NCI-H524 treated with DMSO at 0.1 percent for 48 hours (cell line): ENCODE measurements at regions not wholly inside any gene's neighbourhood (a gene's known extent, or its start where the extent isn't known, plus 50 kb on each side); places are given as distances from the start of the nearest gene placed in this dataset.

Source experiments
- DNase-seq: peaks from one replicate; lab custom pipeline; 2025; lab: John Stamatoyannopoulos, UW

DNA sequence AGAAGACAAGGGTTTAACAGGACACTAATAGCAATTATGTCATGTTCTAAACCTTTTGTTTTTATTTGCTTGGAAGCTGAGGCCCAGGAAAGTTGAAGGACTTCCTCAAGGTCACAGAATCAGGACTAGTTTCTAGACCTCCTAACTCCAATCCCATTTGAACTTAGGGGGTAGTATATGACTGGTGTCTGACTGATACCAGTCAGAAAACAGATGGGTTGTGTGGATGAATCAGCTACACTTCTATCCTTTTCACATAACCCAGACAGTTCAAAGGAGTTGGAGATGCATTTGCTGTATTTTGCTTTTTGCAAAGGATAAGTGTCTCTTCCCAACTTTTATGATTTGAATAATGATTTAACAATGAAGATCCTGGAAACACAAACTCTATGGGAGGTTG, 322.5 kb downstream of the HLX start:
- DNase-seq, result no peak

DNA sequence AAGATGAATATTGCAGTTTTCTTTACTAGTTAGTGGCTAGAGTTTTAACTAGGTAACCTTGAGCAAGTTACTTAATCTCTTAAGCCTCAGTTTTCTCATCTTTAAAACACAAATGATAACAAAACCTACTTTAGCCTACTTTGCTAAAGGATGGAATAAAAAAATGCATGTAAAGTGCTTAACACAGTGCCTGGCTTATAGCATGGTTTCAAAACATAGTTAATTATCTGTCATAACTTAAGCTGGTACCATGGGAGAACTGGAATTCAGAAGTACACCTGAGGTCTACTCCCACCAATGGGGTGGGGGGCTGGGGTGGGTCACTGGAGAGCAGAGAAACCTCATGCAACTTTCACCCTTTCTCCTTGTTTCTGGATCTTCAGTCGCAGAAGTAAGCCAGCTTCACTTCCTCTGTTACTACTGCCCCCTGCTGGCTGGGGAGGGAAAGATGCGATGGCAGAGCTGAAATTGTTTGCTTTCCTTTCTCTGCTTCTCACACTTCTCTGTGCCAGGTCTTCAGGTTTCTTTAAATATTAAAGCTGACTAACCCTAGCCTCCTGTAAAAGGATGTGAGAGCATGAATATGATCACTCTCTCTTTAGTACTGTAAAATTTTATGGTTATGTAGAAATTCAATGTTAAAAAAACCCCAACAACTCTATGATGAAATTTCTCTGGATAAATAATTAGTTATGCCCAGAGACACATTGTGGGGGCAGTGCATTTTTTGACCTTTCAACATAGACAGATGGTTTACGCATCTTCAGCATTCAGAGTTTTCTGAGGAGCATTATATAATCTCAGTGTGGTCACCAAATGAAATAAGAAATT, 324.2 kb downstream of the HLX start:
- no peak for DNase-seq

DNA sequence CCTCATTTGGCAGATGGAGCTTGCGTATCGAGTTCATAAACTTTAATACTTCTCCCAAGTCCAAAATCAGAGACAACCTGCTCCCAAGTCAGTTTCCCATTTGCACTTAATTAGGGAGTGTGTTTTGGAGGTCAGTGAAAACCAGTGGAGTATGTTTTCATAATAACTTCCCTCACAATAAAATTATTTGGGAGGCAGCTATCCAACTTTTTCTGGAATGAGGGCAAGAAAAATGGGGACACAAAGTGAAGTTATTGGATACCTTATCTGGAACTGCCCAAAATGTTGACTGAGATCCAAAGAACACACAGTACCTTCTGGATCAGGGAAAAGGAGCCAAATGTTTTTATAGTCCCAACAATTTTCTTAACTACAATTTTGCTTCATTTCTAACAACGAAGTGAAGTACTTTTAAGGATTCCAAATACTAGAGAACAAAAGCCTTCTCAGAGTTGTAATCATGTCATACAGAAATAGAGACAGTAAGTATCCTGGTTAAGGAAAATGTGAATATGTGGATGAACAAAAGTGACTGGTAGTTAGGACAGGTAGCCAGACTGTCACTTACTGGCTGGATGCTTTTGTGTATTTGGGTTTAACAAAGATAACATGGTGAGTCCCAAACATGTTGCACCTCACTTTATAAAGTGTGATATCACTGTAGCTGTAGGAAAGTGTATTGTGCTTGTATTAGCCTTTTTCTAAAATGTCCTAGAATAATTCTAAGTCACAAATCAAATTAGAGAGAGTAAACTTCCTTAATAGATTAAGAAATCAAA, 325.0 kb downstream of the HLX start:
- DNase-seq, result no peak

DNA sequence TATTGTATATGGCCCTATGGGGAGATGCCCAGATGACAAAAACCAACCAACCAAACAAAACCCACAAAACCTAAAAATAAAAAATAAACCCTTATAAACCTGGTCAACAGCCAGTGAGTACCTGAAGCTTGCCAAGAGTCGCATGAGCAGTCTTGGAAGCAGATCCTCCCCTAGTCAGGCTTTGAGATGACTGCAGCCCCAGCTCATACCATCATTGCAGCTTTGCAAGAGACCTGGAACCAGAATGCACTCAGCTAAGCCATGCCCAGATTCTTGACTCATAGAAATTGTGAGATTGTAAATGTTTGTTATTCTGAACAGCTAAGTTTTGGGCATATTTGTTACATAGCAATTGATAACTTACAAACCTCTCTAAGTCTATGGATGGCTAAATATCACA, 326.8 kb downstream of the HLX start:
- no peak for DNase-seq

DNA sequence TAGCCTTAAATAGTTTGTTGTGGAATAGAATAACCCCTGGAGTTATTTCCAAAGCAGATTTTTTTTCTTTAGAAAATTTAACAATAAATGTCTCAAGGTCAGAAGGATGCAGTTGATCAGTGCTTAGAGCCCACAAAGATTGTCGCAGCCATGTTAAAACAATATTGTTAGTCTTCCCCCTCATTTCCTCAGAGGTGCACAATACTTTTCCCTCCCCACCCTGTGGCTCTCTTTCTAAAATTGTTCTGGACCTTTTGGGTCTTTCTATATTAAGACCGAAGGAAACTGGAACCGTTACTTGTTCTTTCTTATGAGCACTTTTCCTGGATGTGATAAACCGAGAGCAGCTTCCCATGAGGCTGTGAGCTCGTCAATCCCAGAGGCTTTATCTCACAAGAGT, 333.7 kb downstream of the HLX start:
- DNase-seq, result no peak

DNA sequence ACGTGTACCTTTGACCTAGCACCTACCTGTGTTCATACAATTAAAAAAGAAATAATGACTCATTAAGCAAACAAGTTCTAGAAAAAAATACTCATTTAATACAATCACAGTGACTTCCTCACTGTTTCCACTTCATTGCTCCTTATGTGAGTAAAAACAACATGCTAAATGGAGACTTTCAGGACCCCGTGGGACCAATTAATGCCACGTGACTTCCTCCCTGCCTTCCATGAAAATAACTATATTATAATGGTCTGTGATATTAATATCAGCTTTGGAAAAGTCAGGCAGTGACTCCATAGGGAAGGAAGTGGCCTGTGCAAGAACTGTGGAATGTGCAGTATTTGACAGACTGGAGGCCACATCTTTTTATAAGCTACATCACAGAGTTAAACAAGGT, 337.8 kb downstream of the HLX start:
- no peak for DNase-seq

DNA sequence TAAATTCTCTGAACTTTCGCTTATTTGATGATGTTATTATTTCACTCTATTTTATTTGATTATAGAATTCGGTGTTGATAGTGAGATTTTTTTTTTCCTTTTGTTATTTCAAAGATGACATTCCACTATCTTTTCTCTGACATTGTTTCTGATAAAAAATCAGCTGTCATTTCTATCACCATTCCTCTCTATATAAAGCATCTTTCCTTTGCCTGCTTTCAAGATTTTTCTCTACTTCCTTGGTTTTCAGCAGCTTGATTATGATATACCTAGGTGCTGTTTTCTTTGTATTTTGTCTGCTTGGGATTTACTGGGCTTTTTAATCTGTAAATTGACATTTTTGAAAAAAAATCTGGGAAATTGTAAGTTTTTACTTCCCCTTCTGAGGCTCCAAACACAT, 344.0 kb downstream of the HLX start:
- no peak for DNase-seq

DNA sequence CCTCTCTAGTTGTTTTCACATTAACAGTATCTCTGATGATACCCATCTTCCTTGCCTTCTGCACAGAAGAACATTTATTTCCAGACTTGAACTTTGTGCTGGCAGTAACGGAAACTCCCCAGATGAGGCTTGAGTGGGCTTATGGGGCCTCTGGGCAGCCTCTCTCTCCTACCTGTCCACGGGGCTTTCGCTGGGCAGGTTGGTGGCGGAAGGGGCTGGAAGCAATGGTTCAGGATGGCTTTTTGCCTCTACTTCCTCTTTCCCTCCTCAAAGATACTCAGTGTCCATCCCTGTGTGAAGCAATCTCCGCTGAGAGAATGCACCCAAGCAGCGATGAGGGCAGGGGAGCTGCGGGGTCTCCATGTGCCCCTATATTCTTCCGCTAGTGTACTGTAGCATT, 348.2 kb downstream of the HLX start:
- DNase-seq, result no peak

DNA sequence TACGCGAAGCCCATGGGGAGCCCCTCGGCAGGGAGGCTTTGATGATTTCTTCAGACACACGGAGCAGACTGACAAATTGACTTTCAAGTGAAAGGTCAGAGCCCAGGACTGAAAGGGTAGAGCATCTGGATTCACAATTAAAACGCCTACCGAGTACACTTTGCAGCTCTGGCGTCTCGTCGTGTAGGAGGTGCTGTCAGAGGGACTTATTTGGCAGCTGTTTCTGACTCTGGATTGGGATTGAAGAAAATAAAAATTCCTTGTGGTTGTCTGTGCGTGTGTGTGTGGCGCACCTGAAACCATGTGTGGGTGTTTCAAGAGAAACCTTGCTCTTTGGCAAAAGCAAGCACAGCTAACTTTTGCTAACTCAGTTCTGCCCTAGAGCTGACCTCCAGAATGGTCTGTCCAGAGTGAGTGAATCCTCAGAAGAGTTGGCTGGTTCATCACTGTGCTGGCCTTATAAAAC, 348.7 kb downstream of the HLX start:
- no peak for DNase-seq

DNA sequence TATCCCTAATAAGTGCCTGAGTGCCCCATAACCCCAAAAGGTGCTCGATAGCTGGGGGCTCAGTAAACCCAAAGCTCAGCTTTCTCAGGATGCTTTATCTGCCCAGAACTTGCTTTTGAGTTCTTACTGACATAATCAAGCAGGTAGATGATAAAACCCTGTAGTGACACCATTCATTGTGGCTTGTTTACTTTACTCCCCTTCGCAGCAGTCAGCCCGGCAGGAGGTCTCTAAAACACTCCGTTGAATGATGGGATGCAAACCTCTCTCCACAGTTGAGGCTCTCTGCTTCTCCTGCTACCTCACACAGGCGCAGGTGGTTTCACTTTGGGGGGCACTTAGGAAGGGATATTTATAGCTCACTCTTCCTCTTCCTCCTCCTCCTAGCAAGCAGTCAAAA, 349.4 kb downstream of the HLX start:
- DNase-seq, result no peak

DNA sequence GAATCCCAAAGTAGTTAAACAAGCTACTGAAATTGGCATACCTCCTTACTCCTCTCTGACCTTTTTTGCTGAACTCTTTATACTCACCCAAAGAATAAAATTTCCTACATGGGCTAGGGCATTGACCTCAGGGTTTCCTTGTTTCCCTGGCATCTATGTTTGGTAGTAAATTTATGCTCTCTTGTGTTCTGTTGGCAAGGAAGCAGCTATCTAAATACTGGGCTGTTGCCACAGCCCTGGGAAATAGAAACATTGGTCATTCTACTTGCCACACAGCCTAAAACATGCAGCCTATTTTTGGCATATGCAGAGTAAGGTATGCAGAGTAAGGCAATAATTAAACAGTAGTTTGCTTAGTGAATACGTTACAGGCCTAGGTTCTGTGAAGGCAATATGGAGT, 351.4 kb downstream of the HLX start:
- DNase-seq, result no peak

DNA sequence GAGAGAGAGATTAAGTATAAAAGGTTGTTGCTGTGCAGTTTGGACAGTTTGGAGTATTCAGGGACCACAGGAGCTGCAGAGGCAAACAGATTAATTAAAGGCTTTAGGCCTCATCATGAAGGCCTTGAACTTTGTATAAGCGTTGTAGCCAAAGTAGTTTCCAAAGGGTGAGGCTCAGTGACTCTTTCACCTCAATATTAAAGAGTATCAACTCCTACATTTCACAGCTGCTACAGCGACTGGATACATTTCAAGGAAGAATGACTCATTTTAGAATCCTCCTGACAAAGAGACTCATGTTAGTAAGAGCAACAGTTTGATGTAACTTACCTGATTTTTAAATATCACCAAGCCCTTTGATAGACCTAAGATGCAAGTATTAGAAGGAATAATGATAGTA, 355.5 kb downstream of the HLX start:
- no peak for DNase-seq

DNA sequence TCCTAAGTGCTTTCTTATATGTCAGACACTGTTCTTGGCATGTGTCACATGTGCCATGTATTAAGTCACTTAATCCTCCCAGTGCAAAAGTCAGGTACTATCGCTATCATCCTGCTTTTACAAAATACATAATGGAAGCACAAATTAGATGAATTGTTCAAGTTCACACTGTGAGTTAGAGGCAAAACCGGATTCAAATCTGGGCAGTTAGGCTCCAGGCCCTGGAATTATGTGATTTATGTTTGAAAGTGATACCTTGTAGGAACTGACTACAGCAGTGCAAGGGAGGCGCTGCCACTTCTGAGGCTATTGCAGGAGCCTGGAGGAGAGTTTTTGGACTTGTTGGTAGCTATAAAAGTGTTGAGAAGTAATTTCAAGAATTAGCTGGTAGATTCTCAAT, 358.3 kb downstream of the HLX start:
- DNase-seq, result no peak

DNA sequence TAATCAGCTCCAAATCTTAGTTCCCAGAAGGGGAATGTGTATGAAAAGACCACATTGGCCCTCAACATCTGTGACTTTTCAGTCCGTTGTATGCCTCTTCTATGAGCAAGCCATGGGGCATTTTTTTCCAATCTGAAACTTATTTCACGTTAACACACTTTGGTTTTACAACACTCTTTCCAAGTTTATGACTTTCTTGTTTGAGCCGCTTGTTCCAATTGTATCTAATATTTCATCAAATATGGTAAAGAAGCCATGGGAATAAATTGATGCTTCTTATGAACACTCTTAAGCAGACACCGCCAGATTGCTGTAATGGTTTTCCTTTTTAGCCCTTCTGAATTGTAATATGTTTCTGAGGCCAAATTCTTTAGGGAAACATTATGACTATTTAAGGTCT, 359.9 kb downstream of the HLX start:
- DNase-seq, result no peak

DNA sequence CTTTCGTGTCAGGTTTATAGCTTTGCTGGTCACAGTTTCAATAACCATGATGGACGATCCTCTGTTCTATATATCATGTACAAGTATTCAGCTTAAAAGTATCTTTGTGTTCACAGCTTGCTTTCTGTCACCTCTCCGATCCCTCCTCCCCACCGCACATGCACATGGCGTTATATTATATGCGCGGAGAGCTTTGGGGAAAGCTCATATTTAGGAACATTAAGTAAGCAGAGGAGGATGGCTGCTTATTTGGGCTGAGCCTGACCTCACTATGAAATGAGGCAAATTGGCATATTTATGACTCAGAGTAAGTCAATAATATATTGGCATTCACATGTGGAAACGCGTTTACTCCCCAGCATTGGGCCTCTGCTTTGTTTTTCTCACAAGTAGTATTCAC, 360.5 kb downstream of the HLX start:
- no peak for DNase-seq

DNA sequence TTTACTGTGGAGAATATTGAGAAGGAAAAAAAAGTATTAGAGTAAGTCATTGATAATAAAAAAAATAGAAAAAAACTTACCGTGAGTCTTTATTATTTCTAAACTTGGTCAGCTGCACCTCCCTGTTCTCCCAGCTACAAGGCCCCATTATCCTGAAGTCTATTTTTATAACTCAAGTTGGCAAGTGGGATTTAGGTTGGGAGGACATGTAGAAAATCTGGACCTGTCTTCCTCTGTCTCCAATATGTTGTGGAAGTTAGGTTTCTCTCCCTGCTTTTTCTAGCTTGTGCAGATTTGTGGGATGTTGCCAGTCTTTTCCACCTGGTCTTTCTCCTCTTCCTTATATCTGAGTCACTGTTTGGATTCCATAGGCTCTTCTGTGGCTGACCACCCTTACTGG, 361.4 kb downstream of the HLX start:
- DNase-seq, result no peak

DNA sequence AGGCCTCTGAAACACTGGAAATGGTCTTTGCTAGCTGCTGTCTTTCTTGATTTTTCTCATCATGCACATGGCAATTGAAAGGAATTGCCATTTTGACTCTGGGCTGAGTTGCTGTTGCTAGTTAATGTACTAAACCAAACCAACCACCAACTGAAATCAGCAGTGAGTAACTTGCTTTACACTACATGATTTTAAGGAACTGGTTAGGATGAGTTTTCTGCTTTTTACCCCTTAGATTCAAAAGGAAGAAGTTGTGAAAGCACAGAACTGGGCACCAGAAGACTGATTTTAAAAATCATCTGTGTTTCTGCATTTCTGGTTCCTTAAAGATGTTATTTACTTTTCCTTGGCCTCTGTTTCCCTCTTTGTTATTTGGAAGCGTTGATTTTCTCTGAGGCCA, 361.9 kb downstream of the HLX start:
- no peak for DNase-seq

DNA sequence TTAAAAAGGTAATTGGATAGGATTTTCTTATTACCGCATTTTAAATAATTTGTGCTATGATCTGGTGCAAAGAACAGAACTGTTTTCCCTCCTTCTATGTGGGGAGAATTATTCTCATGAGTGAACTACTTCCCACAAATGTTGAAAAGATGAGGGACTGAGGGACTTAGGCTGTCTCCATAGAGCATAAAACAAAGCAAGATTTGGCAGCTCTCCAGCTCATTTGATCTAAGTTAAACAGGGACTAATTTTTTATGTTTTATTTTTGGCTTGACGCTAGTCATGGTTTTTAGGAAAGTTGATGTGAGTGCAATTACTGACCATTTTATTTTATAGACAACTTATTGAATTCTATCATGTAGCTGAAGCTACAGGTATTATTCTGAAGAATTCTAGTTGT, 362.3 kb downstream of the HLX start:
- no peak for DNase-seq

DNA sequence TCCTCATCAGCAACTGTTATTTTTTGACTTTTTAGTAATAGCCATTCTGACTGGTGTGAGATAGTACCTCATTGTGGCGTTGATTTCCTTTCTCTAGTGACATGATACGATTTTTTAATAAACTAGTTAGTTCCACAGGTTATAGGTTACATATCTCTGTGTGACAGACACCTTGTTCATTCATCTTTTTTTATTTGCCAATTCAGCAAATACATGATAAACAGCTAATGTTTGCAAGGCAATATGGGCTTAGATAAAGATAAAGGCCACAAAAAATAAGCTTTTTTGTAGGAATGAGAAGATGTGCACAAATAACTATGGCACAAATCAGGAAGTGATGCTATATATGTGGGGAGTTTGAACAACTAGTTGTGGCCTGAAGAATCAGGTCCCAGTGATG, 366.8 kb downstream of the HLX start:
- DNase-seq, result no peak

DNA sequence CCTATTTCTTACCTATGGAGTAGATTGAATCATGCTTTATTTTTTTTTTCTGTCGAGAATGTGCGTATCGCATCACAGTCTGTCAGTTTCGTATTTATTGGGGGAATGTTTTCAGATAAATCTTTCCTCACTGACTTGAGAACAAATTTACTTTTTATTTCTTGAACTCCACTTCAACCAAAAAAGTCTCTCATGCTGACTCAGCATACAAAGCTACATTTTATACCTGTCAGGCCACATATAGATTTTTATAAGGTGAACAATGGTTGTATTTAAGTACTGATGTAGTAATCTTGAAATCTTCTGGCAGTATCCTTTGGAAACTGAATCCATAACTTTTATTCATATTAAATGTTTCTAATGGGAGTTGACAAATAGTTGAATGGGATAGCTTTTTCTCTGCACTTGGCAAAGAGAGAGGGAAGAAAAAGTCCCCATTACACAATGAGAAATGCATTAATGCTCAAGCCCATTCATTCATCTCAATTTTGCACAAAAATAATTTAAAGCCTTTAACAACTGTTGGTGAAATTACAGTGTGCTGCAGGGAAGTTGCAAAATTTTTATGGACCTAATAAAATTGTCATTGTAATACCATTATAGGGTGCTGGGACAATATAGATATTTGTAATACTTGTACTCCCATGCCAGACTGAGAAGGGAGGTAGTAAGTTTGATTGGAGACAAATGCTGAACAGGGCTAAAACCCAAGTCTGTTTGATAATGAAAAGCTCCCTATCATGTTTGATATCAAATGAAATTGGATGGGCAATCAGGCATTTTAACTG, 367.6 kb downstream of the HLX start:
- DNase-seq, result no peak

DNA sequence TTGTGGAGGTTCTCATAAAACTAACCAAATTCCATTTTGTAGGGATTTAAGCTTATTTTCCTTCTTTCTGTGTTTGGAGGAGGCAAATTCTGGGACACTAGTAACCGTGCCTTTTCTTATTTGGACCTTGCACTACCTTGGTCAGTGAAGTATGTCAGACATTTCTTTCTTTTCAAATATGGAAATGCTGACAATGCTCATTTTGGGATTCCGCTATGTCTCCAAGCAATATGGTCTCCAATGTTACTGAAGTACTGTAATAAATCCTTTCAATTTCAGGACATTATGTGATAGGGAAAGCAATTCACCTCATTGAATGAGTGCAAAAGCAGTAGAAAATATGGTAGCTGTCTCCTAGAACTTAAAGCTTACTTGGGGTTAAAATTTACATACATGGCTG, 372.3 kb downstream of the HLX start:
- DNase-seq, result no peak

DNA sequence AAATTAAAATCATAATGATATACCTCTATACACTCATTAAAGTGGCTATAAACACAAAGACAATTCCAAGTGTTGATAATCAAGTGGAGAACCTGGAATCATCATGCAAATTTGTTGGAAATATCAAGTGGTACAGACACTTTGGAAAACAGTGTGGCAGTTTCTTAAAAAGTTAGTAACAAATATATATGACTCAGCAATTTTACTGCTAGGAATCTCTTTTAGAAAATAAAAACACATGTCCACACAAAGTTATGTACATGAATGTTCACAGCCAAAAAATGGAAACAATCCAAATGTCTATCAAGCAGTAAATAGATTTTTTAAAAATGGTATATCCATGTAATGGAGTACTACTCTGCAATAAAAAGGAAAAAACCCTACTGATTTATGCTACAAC, 375.6 kb downstream of the HLX start:
- DNase-seq, result no peak

DNA sequence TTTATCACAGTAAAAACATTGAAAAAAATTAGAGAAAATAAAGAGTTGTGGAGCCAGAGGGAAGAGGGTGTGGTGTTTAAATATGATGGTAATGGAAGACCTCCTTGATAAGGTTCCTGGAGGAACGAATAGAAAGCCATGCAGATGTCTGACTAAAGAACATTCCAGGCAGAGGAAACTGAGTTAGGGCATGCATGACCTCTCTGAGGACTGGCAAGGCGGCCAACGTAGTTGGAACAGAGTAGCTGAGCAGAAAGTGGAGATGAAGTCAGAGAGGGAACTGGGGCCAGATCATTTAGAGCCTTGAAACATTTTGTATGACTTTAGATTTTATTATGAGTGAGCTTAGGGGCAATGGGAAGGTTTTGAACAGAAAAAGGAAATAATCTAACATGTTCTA, 377.5 kb downstream of the HLX start:
- DNase-seq, result no peak
